Mesenchymal stem cell (in vitro differentiated cells and primary cell): ENCODE measurements at regions not wholly inside any gene's neighbourhood (a gene's known extent, or its start where the extent isn't known, plus 50 kb on each side); places are given as distances from the start of the nearest gene placed in this dataset.
"Not testable (repeated sequence)": the region's sequence is repeated elsewhere in the genome, so short reads cannot be mapped to it uniquely, and the experiment has no call there.

Source experiments
- DNase-seq: peaks from one replicate; pipeline ENCODE4 v3.0.0-alpha.2; 2013
- H2AFZ ChIP-seq: one replicate; pipeline ENCODE4 v1.6.1; 2013; ENCODE audit warnings: low read depth, mild to moderate bottlenecking, control low read depth, inconsistent platforms, low read length, moderate library complexity
- H2AK5ac ChIP-seq: 2 replicates; pipeline ENCODE4 v1.6.1; 2013; ENCODE audit warnings: low read length, moderate library complexity, mild to moderate bottlenecking, inconsistent platforms; ENCODE audit not compliant: severe bottlenecking
- H2BK120ac ChIP-seq: one replicate; pipeline ENCODE4 v1.6.1; 2013; ENCODE audit warnings: low read depth, mild to moderate bottlenecking, inconsistent platforms, low read length, moderate library complexity
- H2BK12ac ChIP-seq, 2 experiments: one replicate each; pipeline ENCODE4 v1.6.1; 2013; ENCODE audit warnings: inconsistent platforms in 2 of 2, low read length in 2 of 2, mild to moderate bottlenecking in 2 of 2, moderate library complexity in 2 of 2, control low read depth in 1 of 2
- H2BK15ac ChIP-seq: one replicate; pipeline ENCODE4 v1.6.1; 2013; ENCODE audit warnings: mild to moderate bottlenecking, low read depth, inconsistent platforms; ENCODE audit not compliant: poor library complexity, severe bottlenecking
- H2BK5ac ChIP-seq: 2 replicates; pipeline ENCODE4 v1.6.1; 2013; ENCODE audit warnings: low read depth, mild to moderate bottlenecking, low read length, control low read depth, inconsistent platforms; ENCODE audit not compliant: poor library complexity, severe bottlenecking
- H3K14ac ChIP-seq, 2 experiments: one replicate each; pipeline ENCODE4 v1.6.1; 2013; ENCODE audit warnings: inconsistent platforms in 2 of 2, low read length in 2 of 2, control low read depth in 1 of 2, mild to moderate bottlenecking in 1 of 2, moderate library complexity in 1 of 2
- H3K18ac ChIP-seq, 2 experiments: one replicate each; pipeline ENCODE4 v1.6.1; 2013; ENCODE audit warnings: inconsistent platforms in 2 of 2, low read length in 2 of 2, control low read depth in 1 of 2, low read depth in 1 of 2, mild to moderate bottlenecking in 1 of 2
- H3K23ac ChIP-seq, 2 experiments: one replicate each; pipeline ENCODE4 v1.6.1; 2013; ENCODE audit warnings: inconsistent platforms in 2 of 2, low read length in 2 of 2, mild to moderate bottlenecking in 2 of 2, moderate library complexity in 2 of 2, control low read depth in 1 of 2
- H3K27ac ChIP-seq: 2 replicates; pipeline ENCODE4 v1.5.1; 2013; ENCODE audit warnings: mild to moderate bottlenecking, moderate library complexity, low read length, control low read depth, inconsistent platforms; ENCODE audit not compliant: poor library complexity, severe bottlenecking
- H3K27me3 ChIP-seq, 2 experiments: 2 replicates each; pipeline versions ENCODE4 v1.6.1 to v1.7.0; 2013; ENCODE audit warnings: low read length in 2 of 2, mild to moderate bottlenecking in 2 of 2, moderate library complexity in 2 of 2, control low read depth in 1 of 2, inconsistent platforms in 1 of 2; ENCODE audit not compliant: control insufficient read depth in 1 of 2, insufficient read depth in 1 of 2
- H3K36me3 ChIP-seq, 2 experiments: 2 replicates each; pipeline versions ENCODE4 v1.6.1 to v1.7.0; 2013; ENCODE audit warnings: low read length in 2 of 2, control low read depth in 1 of 2, inconsistent platforms in 1 of 2, low read depth in 1 of 2, mild to moderate bottlenecking in 1 of 2; ENCODE audit not compliant: insufficient read depth in 2 of 2, control insufficient read depth in 1 of 2
- H3K4ac ChIP-seq, 2 experiments: one replicate each; pipeline ENCODE4 v1.6.1; 2013; ENCODE audit warnings: inconsistent platforms in 2 of 2, low read length in 2 of 2, mild to moderate bottlenecking in 2 of 2, moderate library complexity in 2 of 2, control low read depth in 1 of 2, low read depth in 1 of 2
- H3K4me1 ChIP-seq: 2 replicates; pipeline ENCODE4 v1.6.1; 2013; ENCODE audit warnings: low read depth, low read length, control low read depth; ENCODE audit not compliant: control insufficient read depth, insufficient read depth
- H3K4me2 ChIP-seq: 2 replicates; pipeline ENCODE4 v1.6.1; 2013; ENCODE audit warnings: low read length, mild to moderate bottlenecking, inconsistent platforms; ENCODE audit not compliant: poor library complexity, severe bottlenecking
- H3K4me3 ChIP-seq, 2 experiments: 2 replicates each; pipeline versions ENCODE4 v1.5.1 to v1.7.0; 2013; ENCODE audit warnings: low read length in 2 of 2, mild to moderate bottlenecking in 2 of 2, control low read depth in 1 of 2, low read depth in 1 of 2; ENCODE audit not compliant: insufficient read depth in 1 of 2
- H3K79me1 ChIP-seq: replicated peaks from 2 replicates; pipeline ENCODE4 v1.6.1; 2013; ENCODE audit warnings: mild to moderate bottlenecking, control low read depth, low read length, inconsistent platforms; ENCODE audit not compliant: poor library complexity, severe bottlenecking
- H3K9ac ChIP-seq: 2 replicates; pipeline ENCODE4 v1.7.0; 2013; ENCODE audit warnings: mild to moderate bottlenecking, low read length, moderate library complexity
- H3K9me3 ChIP-seq: 2 replicates; pipeline ENCODE4 v1.7.0; 2013; ENCODE audit warnings: mild to moderate bottlenecking, low read length; ENCODE audit not compliant: control insufficient read depth
- H4K8ac ChIP-seq: one replicate; pipeline ENCODE4 v1.6.1; 2013; ENCODE audit warnings: inconsistent platforms, mild to moderate bottlenecking, low read length, moderate library complexity
- H4K91ac ChIP-seq: one replicate; pipeline ENCODE4 v1.6.1; 2013; ENCODE audit warnings: mild to moderate bottlenecking, low read length, inconsistent platforms
- WGBS: methylation state at CpG from one replicate; pipeline ENCODE4 v1.1.7; 2013; ENCODE audit warnings: mixed read lengths; 5-methylcytosine and 5-hydroxymethylcytosine counted together

GRCh38 chr13:18921063-18921462, 260.6 kb downstream of the TUBA3C start:
- no peak overlapping the region for H4K91ac ChIP-seq
- no peak overlapping the region for H2BK15ac ChIP-seq
- H3K27ac ChIP-seq = no peak overlapping the region
- no peaks in the 10 kb centered on the region for H3K27me3 ChIP-seq
- no peak overlapping the region for H3K4ac ChIP-seq
- 23% methylated on average over 4 of the region's 4 CpGs for WGBS
- no peak overlapping the region for H3K18ac ChIP-seq
- H2BK12ac ChIP-seq = no peak overlapping the region
- no peak overlapping the region for H2BK120ac ChIP-seq
- H3K9ac ChIP-seq = no peak overlapping the region
- no peak overlapping the region for H2AK5ac ChIP-seq
- H3K4me1 ChIP-seq = no peaks in the 10 kb centered on the region
- no peak overlapping the region for H3K23ac ChIP-seq
- no peaks in the 10 kb centered on the region for H3K79me1 ChIP-seq
- H3K4me2 ChIP-seq = no peak overlapping the region
- H3K9me3 ChIP-seq = no peaks in the 10 kb centered on the region
- no peak overlapping the region for H2AFZ ChIP-seq
- H4K8ac ChIP-seq = no peak overlapping the region
- no peak overlapping the region for H3K14ac ChIP-seq
- no peaks in the 10 kb centered on the region for H3K36me3 ChIP-seq
- no peak overlapping the region for H3K4me3 ChIP-seq
- H2BK5ac ChIP-seq = no peak overlapping the region
- DNase-seq = no peak

- not testable (repeated sequence) for H3K4me2 ChIP-seq, H3K18ac ChIP-seq, H4K91ac ChIP-seq, H2AFZ ChIP-seq, H3K14ac ChIP-seq, H3K36me3 ChIP-seq, H3K27ac ChIP-seq, H2AK5ac ChIP-seq, H3K4me1 ChIP-seq, H2BK12ac ChIP-seq, H2BK120ac ChIP-seq, H3K4me3 ChIP-seq, H3K9me3 ChIP-seq, H3K4ac ChIP-seq, H3K27me3 ChIP-seq, H2BK5ac ChIP-seq, H3K79me1 ChIP-seq, DNase-seq, H4K8ac ChIP-seq, H2BK15ac ChIP-seq, H3K9ac ChIP-seq, H3K23ac ChIP-seq
- WGBS = 69% methylated on average over 11 of the region's 12 CpGs
Measured at GRCh38 chr13:18905096-18905495, 276.5 kb downstream of the TUBA3C start.

- H3K18ac ChIP-seq, H3K36me3 ChIP-seq, H3K27me3 ChIP-seq, H4K8ac ChIP-seq, H2AFZ ChIP-seq, H3K27ac ChIP-seq, H2BK15ac ChIP-seq, H2AK5ac ChIP-seq, H3K9ac ChIP-seq, H3K14ac ChIP-seq, H2BK120ac ChIP-seq, H2BK12ac ChIP-seq, H3K4me3 ChIP-seq, H3K79me1 ChIP-seq, H4K91ac ChIP-seq, H3K23ac ChIP-seq, H3K4me1 ChIP-seq, H3K4ac ChIP-seq, H2BK5ac ChIP-seq, H3K9me3 ChIP-seq, H3K4me2 ChIP-seq, DNase-seq: not testable (repeated sequence)
- 79% methylated on average over 11 of the region's 13 CpGs for WGBS
Measured at GRCh38 chr13:18895411-18895810, 286.2 kb downstream of the TUBA3C start.

GRCh38 chr13:18891242-18891641, 290.4 kb downstream of the TUBA3C start:
- not testable (repeated sequence) for H2AK5ac ChIP-seq, H2BK5ac ChIP-seq, DNase-seq, H3K4me3 ChIP-seq, H3K4ac ChIP-seq, H3K14ac ChIP-seq, H3K9me3 ChIP-seq, H3K23ac ChIP-seq, H3K27ac ChIP-seq, H4K91ac ChIP-seq, H3K79me1 ChIP-seq, H2BK12ac ChIP-seq, H3K4me2 ChIP-seq, H3K4me1 ChIP-seq, H3K18ac ChIP-seq, H4K8ac ChIP-seq, H2BK15ac ChIP-seq, H3K27me3 ChIP-seq, H2BK120ac ChIP-seq, H3K9ac ChIP-seq, H2AFZ ChIP-seq, H3K36me3 ChIP-seq
- WGBS = 0% methylated on average over 1 of the region's 1 CpG
